HUDEP-2 (cell line): ENCODE measurements at regions not wholly inside any gene's neighbourhood (a gene's known extent, or its start where the extent isn't known, plus 50 kb on each side); places are given as distances from the start of the nearest gene placed in this dataset.

ENCODE experiments used
- DNase-seq, 76 experiments: peaks; one replicate each; lab custom pipeline; 2025; ENCODE audit not compliant: unreplicated experiment in 76 of 76; lab: John Stamatoyannopoulos, UW

DNA sequence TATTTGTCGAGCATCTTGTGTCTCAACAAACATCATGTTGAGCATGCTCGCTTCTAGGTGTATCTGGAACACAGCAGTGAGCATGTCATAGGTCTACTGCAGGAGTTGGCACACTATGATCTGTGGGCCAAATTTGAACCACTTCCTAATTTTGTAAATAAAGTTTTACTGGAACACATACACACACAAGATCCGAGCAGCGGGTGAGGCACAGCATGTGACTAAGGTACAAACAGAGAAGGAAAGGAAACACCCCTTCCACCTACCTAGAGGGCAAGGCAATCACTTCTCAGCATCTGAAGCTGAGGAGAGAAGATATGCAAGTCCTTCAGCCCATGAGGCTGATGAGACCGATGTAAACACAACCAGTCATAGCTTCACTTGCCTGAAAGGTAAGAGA, 200.4 kb downstream of the MED10 start:
- DNase-seq: no peak

DNA sequence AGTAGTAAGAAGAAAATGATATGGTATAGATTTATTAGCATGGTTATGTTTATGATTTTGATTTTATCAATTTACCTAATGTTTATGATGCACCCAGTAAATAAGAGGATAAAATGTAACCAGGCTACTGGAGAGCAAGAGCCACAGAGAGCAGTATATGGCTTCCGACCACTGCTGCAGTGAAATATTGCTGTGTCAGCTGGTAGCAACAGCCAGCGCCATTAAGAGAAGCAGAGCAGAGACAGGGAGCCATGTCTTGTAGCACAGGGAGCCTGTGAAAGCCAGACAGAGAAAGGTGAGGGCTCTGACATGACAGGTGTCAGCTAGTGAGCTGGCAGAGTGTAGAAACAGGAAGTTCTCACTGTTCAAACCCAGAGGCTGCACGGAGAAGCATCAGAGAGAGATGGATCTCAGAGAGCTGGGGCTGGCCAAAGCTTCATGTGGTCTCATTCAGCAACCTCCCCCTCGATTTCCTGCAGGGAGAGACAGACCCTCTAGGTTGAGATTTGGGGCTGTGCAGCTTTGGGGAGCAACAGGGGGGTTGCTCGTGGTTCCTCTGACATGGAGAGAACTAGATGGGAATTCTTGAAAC, 202.1 kb downstream of the MED10 start:
- no peak for DNase-seq

DNA sequence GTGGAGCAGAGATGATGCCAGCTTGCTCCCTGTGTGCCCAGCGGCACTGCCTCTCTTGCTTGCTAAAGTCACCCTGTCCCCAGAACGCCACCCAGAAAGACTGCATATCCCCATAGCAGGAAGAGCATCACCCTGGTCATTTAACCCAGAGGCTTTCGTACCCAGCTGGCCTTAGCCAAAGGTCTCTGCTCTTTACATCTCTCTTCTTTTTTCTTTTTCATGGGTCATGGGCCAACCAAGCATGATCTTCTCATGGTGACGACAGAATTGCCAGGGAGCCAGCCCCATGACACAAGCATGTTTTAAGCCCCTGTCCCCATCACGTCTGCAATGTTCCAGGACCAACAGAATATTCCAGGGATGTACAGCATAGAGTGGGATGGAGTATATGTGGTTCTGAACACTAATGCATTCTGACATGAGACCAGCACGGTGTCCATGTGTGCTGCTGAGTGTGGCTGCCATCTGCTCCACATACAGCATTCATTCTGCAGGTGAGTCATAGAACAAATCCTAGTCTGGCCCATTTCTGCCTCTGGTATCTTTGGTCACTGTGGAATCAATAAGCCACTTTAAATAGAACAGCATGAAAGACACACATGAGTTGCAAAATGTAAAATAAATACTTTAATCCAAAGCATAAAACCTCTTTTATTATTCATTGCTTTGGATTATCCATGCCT, 203.0 kb downstream of the MED10 start:
- DNase-seq: no peak

DNA sequence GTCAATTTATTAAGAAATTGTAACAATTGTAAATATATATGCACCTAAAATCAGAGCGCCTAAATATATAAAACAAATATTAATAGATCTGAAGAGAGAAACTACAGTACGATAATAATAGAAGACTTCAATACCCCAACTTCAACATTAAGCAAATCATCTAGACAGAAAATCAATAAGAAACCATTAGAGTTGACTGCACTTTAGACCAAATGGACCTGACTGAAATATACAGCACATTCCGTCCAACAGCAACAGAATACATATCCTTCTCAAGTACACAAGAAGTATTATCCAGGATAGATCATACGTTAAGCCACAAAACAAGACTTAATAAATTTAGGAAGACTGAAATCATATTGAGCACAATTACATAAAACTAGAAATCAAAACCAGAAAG, 208.7 kb downstream of the MED10 start:
- DNase-seq: no peak

DNA sequence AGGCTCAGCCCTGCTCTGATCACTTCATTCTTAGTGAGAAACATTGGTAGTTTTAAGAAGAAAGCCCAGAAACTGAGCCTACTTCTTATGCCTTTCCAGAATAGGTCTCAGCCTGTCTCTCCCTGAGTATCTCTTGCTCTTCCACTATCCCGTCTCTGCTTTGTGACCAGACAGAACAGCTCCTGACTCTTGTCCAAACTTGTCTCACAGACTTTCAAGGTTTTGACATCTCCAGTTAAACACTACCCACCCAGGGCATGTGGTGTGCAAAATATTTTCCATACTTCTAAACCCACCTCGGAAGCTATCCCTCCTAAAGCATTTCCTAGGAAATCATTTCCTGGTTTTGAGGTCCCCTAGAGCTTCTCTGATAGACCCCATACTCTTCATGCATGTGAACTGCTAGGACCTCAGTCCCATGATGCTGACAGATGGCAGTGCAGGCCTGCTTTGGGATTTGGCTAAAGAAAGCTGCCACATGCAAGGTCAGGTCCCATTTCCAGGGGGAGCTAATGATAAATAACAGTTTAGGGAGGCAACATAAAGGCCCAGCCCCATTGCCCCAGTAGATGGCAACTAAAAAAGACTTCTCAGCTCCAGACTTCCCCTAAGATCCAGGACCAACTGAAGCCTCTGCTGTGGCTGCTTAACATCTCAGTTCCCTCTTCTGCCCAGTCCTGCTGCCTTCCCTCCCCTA, 211.5 kb downstream of the MED10 start:
- DNase-seq: no peak

DNA sequence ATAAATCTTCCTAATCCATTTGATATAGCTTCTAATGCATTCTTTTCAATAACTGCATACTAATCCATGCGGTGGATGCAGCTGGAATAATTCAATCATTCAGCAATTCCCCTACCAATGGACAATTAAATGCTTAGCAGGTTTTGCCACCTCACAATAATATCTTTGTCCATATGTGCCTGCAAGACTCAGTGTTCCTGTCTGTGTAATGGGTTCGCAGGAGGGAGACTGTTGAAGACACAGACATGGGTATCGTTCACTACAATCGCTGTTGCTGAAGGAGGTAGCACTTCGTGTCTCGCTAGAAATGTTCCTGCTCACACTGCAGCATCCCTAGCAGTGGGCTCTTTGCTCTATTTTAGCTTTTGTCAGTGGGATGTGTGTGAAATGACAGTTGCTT, 214.4 kb downstream of the MED10 start:
- no peak for DNase-seq

DNA sequence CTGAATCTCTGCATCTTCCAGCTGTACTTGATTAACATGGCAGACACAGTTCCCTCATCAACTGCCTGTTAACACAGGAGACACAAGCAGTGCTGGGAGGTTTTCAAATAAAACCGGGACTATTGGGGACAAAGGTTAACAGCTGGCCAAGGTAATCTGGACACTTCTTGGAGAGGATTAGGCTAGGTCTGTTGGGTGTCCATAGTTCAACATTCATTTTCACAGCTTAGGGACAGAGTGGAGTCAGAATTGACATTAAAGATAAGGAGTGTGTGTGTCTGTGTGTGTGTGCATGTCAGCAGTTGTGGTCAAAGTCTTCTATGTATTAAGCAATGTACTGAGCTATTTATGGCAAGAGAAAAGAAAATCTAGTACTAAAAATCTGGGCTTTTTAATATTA, 216.2 kb downstream of the MED10 start:
- no peak for DNase-seq

DNA sequence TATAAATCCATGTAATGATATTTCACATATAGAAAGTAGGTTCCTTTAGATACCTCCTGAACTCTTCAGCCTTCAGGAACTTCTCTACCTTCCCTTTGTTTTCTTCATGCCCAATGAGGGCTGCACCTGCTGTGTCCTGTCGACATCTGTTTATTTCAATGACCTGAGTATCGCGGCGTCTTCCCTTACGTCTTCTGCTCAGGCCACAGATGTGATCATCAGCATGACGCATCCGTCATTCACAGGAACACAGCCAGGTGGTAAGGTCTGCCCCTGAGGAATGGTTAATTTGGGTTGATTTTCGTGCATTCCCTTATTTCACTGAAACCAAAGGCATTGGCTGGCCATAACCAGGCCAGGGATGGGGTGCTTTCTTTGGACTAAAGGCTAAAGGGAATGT, 217.1 kb downstream of the MED10 start:
- no peak for DNase-seq

DNA sequence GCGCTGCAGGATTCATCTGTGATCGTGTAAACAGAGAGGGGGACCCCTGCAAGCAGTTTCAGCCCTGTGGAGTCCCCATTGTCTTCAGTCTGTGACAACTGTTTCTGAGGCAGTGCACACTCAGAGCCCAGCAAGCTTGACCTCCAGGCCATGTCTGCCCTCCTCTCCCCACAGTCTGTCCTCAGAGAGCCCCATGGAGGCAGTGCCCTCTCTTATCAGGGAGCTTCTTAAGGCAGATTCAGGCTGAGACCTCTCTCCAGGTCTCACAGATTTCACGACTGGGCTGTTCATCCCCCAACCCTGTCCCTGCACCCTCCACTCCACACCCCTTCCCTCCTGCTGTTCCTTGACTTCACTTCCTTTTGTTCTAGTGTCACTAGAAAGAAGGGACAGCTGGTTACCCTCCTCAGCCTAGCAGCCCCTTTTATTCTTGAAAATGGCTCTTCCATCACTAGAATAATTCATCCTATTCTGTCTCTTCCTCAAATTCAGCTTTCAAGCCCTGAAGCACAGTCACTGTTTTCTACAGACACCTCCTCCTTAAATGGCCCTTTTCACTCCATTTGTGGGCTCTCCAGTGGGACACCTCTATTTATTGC, 218.4 kb downstream of the MED10 start:
- no peak for DNase-seq

DNA sequence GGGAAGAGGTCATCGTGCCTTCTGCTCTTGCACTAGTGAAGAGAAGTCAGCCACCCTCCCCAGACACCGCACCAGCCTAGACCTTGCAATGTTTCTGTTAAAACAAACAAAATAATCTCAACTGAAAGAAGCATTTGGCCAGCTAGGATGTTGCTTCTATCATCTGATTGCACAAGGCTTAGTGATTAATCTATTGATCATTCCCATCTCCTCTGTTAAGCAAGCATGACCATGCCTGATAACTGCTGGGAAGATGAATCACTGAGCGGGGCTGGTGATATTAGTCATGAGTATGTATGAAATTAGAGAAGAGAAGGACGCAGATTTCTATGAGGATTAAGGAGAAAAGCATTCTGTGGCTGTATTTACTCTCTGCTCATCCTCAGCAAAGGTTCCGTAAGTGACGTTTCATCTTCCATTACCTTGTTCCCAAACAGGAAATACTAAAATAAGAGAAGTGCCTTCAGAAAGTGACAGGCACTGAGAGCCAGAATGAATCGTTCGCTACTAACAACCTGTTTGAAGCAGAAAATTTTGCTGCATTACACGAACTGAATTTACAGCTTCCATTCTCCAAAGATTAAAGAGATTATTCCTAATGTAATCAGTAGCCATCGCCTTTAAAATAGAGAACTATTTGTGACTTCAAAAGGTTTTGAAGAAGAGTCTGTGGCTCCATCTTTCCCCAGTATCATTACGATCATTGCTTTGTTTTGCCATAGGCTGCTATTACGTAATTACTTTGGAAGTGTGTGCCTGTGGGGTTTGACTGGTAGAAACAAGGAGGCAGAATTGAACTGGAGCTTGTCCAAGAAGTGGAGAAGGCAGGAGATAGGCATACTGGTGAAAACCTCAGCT, 219.1 kb downstream of the MED10 start:
- DNase-seq: no peak

DNA sequence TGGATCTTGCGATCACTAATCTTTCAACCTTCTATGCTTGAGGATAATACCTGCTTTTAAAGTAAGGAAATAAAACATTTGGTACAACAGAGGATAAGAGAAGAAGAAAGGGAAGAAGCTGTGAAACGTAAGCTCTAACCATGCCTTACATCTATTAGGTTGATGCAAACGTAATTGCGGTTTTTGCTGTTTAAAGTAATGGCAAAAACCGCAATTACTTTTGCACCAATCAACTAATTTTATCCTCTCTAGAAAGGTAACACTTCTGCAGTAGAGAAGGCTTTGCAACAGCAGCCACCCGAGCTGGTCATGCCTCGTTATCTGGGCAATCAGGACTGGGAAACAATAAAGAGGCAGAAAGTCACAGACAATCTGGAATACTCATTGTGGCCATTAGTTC, 224.1 kb downstream of the MED10 start:
- DNase-seq: no peak

DNA sequence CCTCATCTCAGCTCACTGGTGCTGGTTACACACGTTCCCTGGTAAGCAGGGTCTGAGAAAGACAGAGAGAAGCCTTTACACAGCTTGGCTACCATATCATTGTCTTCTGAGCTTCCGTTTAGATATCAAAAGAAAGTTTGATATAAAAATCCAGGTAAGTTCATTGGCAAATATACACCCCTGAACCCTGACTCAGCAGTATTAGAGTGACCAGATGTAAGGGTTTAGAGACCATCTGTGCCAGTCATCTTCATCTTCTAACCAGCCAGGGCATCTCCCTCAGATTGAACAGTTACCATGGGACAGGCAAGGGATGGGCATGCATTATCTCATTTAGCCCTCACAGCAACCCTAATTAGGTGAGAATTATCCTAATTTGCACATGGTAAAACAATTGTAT, 232.1 kb downstream of the MED10 start:
- DNase-seq: no peak

DNA sequence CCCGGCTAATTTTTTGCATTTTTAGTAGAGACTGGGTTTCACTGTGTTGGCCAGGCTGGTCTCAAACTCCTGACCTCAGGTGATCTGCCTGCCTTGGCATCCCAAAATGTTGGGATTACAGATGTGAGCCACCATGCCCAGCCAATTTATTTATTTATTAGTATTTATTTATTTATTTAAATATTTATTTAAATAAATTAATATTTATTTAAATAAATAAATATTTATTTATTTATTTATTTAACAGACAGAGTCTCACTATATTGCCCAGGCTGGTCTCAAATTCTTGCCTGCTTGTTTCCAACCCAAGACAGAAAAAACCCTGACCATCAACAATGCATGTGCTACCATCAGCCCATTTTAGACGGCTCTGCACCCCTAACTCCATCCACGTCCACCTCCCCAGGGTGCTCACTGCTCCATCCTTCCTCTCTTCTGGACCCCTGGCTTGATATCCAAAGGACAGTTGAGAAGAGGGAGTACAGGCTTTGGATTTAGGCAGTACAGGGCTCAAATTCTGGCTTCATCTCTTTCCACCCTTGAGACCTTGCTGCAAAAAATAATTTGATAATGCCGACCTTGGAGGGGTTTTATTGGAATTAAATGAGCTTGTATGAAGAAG, 232.6 kb downstream of the MED10 start:
- DNase-seq: no peak

DNA sequence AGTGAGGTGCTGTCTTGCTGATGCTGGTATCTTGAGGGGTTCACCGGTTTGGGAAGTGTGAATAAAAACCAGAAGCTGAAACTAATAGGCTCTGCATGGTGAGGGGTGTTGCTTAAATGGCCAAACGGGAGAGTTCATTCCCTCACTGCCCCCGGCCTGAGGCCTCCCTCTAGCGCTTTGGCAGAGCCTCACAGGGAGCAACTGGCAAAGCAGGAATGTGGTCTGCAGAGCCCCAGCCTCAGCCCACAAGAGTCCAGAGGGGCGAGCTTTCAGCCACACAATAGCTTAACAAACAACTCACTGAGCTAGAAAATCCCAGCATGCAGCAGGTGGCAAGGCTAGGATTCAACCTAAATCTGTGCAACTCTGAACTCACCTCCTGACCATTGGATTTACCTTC, 234.8 kb downstream of the MED10 start:
- DNase-seq: no peak

DNA sequence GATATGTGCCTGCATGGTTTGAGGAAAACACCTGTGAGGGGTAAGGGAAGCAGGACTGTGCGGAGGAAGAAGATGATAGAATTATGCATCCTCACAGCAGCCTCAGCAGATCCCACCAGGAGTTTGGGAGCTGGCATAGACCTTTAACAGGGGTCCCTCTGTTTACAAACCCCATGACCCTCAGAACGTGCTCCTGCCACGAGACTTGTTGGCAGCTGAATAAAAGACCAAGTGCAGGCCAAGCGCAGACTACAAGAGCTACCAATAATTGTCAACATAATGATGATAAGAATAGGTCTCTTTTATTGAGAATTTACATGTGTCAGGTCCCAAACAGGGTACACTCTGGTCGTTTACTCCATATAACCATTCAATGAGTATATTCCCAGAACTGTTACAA, 236.0 kb downstream of the MED10 start:
- no peak for DNase-seq

DNA sequence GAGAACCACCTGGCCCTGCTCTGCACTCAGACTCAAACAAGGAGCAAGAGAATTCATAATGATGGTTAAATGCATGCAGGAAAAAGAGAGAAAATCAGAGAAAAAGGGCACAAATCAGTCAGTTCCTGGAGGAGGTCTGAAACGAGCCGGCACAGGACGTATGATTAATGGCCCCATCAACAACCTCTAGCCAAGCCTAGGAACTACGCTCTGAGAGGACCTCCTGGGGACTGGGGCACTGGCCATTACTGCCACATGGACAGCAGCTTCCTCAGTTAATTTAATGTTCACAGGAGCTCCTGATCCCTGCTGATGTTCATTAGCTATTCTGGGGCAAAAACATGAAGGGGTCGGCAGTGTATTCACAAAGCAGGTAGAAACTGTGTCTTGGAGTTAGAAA, 238.1 kb downstream of the MED10 start:
- DNase-seq: no peak

DNA sequence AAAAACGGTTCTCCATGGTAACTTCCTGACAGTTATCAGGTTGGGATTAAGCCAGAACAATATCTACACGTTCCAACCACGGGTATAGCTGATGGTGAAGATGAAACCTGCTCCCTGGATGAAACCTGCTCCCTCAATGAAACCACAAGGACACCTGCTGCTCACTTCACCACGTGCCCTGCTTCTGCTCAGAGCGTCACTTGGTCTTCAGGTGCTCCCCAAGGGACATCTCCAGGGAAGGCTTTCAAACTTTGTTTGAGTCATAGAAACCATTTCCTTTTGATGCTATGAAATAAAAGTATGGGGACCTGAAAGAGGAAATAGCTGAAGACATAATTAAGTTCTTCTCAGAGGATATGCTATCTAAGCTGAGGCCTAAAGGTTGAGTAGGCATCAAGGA, 242.4 kb downstream of the MED10 start:
- no peak for DNase-seq

DNA sequence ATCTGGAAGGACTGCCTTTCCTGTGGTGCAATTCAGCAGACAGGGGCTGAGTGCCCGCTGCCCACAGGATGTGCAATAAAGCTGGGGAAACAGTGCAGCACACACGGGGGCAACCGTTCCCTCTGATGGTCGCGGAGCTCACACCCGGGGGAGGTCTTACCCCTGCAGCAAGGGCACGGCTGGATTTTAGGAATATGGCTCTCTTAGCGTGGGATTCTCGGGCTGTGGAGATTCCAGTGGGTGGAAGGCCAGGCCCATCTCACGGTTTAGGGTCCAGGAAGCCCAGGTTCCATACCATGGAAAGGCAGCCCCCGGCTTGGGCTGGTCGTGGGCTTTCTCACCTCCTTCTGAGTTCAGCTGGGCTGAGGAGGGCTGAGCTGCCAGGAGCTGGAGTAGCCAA, 244.1 kb downstream of the MED10 start:
- no peak for DNase-seq

DNA sequence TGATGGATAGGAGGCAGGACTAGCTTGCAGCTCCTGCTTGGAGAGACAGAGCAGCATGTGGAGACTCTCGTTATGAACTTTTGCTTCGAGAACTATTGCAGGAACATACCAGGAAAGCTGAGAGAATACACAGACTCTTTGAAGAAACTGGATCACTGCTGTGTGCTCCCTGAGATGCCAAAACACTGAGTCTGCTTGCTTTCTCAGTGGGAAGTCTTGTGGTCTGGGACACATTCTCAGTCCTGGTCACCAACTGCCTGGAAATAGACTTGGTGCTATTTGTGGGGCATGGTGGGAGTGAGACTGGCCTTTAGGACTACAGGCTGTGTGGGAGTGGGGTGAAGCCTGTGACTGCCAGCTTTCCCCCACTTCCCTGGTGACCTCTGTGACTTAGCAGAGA, 252.6 kb downstream of the MED10 start:
- DNase-seq: no peak

DNA sequence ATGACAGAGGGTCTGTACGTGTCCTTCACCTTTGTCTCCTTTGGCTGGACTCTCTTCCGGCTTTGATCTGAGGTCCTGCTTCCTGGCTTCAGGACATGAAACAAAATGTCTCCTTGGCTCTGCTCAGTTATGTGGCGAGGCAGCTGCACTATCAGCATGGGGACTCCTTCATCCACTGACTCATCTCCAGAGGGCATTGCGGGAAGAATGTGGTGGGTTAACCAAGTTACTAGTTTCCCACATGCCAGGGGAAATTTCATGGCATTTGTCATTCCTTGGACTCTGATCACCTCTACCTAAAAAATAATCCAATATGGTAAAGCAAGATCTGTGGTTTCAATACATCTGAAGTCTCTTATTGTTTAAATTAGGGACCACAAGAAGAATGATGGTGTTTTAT, 259.7 kb downstream of the MED10 start:
- no peak for DNase-seq

DNA sequence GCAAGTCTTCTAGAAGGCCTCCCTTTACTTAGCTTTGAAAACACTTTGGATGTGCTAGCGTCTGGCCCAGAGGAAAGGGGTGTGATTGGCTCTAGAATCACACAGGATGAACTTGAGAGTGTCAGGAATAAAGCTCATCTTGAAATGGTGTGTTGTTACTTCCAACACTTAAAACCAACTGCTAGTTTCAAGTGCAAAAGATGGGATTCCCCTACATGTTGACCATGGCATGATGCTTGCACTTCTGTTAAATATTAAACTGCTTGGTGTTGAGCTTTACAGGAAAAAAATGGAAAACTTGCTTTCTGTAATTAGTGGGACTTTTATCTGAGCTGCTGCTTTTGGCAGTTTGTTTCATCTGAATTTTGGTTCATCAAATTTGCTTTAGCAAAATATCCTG, 261.1 kb downstream of the MED10 start:
- no peak for DNase-seq
